Fibroblast of pulmonary artery (primary cell): ENCODE measurements at regions not wholly inside any gene's neighbourhood (a gene's known extent, or its start where the extent isn't known, plus 50 kb on each side); places are given as distances from the start of the nearest gene placed in this dataset.
A peak's percentile ranks its signal among the peaks of the same experiment; 100 is the strongest.

Experiments
- DNase-seq: peaks from one replicate; pipeline ENCODE4 v3.0.0-alpha.2; 2010; ENCODE audit warnings: low read depth
- H3K4me3 ChIP-seq: replicated peaks from 2 replicates; pipeline ENCODE4 v1.5.1; 2011; ENCODE audit warnings: low read depth, mild to moderate bottlenecking, control low read depth, low read length, moderate library complexity
- CTCF ChIP-seq: IDR thresholded peaks from 2 replicates; pipeline ENCODE4 v1.5.1; 2011; ENCODE audit warnings: mild to moderate bottlenecking, control low read depth, low read length, inconsistent platforms; ENCODE audit errors: missing control alignments

- DNase-seq = peak; percentile 33
- no peak overlapping the region for H3K4me3 ChIP-seq
- TF ChIP-seq CTCF = no peak
These were observed 358.6 kb downstream of the METTL4 start for GRCh38 chr18:2212598-2213205.

GRCh38 chr18:2213905-2214304 is 357.4 kb downstream of the METTL4 start:
- no peak for DNase-seq
- TF ChIP-seq CTCF = no peak
- H3K4me3 ChIP-seq = no peak overlapping the region

GRCh38 chr18:2217356-2217755 is 353.9 kb downstream of the METTL4 start:
- DNase-seq = no peak
- TF ChIP-seq CTCF = no peak
- no peak overlapping the region for H3K4me3 ChIP-seq

GRCh38 chr18:2218101-2218500 is 353.2 kb downstream of the METTL4 start:
- peak; percentile 15 for DNase-seq
- no peak for TF ChIP-seq CTCF
- H3K4me3 ChIP-seq = no peak overlapping the region

- H3K4me3 ChIP-seq = no peak overlapping the region
- no peak for TF ChIP-seq CTCF
- DNase-seq = no peak
These were observed 351.6 kb downstream of the METTL4 start for GRCh38 chr18:2219706-2220105.

GRCh38 chr18:2222270-2223185 is 348.8 kb downstream of the METTL4 start:
- DNase-seq = peak; percentile 43
- H3K4me3 ChIP-seq = no peak overlapping the region
- TF ChIP-seq CTCF = no peak

GRCh38 chr18:2223449-2223848 is 347.9 kb downstream of the METTL4 start:
- TF ChIP-seq CTCF = no peak
- peak; percentile 71 for DNase-seq
- H3K4me3 ChIP-seq = peak overlapping the region; percentile 60
